ENCODE measurements at regions not wholly inside any gene's neighbourhood (a gene's known extent, or its start where the extent isn't known, plus 50 kb on each side); places are given as distances from the start of the nearest gene placed in this dataset.

GRCh38 chr22:49447837-49448236 is 379.8 kb downstream of the BRD1 start:
- H3K27ac Mint-ChIP-seq = no peak overlapping the region
- no peak for TF ChIP-seq CTCF (IDR thresholded peaks at IDR 0.05; ENCODE audit: unreplicated experiment in 3 of 3)
- H3K9me3 Mint-ChIP-seq = peaks cover 2% of the 10 kb centered on the region
- H3K27me3 Mint-ChIP-seq (ENCODE audit: low read depth) = peaks cover 72% of the 10 kb centered on the region
- peaks cover 10% of the 10 kb centered on the region for H3K4me1 Mint-ChIP-seq
- no peaks in the 10 kb centered on the region for H3K36me3 Mint-ChIP-seq (ENCODE audit: low read depth)
- no peak overlapping the region for H3K4me3 Mint-ChIP-seq

- H3K36me3 Mint-ChIP-seq (ENCODE audit: low read depth) = no peaks in the 10 kb centered on the region
- peaks cover 2% of the 10 kb centered on the region for H3K9me3 Mint-ChIP-seq
- TF ChIP-seq CTCF (IDR thresholded peaks at IDR 0.05; ENCODE audit: unreplicated experiment in 3 of 3) = no peak
- H3K27me3 Mint-ChIP-seq (ENCODE audit: low read depth) = peaks cover 75% of the 10 kb centered on the region
- no peak overlapping the region for H3K4me3 Mint-ChIP-seq
- H3K4me1 Mint-ChIP-seq = peaks cover 10% of the 10 kb centered on the region
- no peak overlapping the region for H3K27ac Mint-ChIP-seq
These were observed 380.6 kb downstream of the BRD1 start for GRCh38 chr22:49446759-49447710.

DNA sequence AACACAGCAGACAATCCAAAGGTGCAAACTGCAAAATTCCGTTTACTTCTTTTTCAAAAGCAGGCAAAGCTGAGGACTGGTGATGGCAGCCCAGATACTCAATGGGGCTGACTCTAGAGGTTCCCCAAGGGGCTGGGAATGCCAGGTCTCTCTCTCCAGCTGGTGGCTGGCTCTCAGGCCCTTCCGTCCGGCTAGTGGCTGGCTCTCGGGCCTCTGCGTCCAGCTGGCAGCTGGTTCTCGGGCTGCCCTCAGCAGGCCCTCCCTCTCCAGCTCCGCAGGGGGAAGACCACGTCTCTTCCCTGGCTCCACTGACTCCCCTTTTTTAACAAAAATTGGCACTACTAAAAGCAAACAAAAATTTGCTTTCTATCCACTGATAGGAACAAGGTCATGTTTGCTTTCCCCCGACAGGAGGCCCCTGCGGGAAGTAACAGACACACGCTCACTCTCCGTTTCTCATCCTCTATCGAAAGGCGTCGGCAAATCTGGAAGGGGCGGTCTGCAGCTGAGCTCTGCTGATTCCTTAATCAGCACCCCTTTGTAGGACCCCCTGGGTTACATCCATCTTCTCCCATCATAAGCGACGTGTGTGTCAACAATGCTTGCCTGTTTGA is 381.4 kb downstream of the BRD1 start:
- Mint-ChIP-seq H3K4me1 (peaks cover 10% of the 10 kb centered on the region), H3K36me3 (ENCODE audit: low read depth) (no peaks in the 10 kb centered on the region), H3K9me3 (peaks cover 2% of the 10 kb centered on the region), H3K4me3 (no peak overlapping the region), H3K27me3 (ENCODE audit: low read depth) (peaks cover 74% of the 10 kb centered on the region), H3K27ac (no peak overlapping the region)
- TF ChIP-seq CTCF (IDR thresholded peaks at IDR 0.05; ENCODE audit: unreplicated experiment in 3 of 3) = no peak

DNA sequence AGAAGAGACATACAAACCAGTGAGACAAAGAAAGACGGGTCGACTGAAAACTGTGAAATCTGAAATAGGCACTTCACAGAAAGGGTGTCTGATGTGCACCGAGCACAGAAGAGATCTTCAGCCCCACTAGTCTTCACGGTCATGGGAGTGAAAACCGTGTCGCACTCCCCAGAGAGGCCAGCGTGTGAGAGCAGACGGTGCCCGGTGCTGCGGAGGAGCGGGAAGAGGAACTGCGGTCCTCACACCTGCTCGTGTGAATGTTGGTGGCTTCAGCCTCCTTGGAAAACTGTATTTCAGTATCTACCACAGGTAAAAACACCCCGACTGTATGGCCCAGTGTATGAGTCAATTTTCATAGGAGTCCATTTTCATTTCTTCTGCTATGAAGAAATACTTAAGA is 382.9 kb downstream of the BRD1 start:
- no peak overlapping the region for H3K27ac Mint-ChIP-seq
- no peaks in the 10 kb centered on the region for H3K36me3 Mint-ChIP-seq (ENCODE audit: low read depth)
- no peak for TF ChIP-seq CTCF (IDR thresholded peaks at IDR 0.05; ENCODE audit: unreplicated experiment in 3 of 3)
- H3K4me3 Mint-ChIP-seq = no peak overlapping the region
- peaks cover 65% of the 10 kb centered on the region for H3K27me3 Mint-ChIP-seq (ENCODE audit: low read depth)
- H3K4me1 Mint-ChIP-seq = no peaks in the 10 kb centered on the region
- no peaks in the 10 kb centered on the region for H3K9me3 Mint-ChIP-seq

- no peaks in the 10 kb centered on the region for H3K4me1 Mint-ChIP-seq
- H3K4me3 Mint-ChIP-seq = no peak overlapping the region
- no peak overlapping the region for H3K27ac Mint-ChIP-seq
- no peaks in the 10 kb centered on the region for H3K36me3 Mint-ChIP-seq (ENCODE audit: low read depth)
- peaks cover 60% of the 10 kb centered on the region for H3K27me3 Mint-ChIP-seq (ENCODE audit: low read depth)
- peaks cover under 1% of the 10 kb centered on the region for H3K9me3 Mint-ChIP-seq
- no peak for TF ChIP-seq CTCF (IDR thresholded peaks at IDR 0.05; ENCODE audit: unreplicated experiment in 3 of 3)
These were observed 386.7 kb downstream of the BRD1 start for GRCh38 chr22:49440931-49441330.

All from nephron (organoid).